Neural cell (in vitro differentiated cells): ENCODE measurements at regions not wholly inside any gene's neighbourhood (a gene's known extent, or its start where the extent isn't known, plus 50 kb on each side); places are given as distances from the start of the nearest gene placed in this dataset.

Experiments used
- H2AFZ ChIP-seq: fragments of 200-600, 300-800 bp; sonication (generic), shearing (Covaris generic); 2 replicates; pipeline ENCODE4 v1.6.0; 2014; ENCODE audit warnings: low read depth, mild to moderate bottlenecking, antibody characterized with exemption, low read length, moderate library complexity
- H3F3A ChIP-seq: fragments of 200-600 bp; shearing (Covaris generic); 2 replicates; pipeline ENCODE4 v1.6.1; 2016; ENCODE audit warnings: mild to moderate bottlenecking, moderate library complexity, mixed read lengths, antibody characterized with exemption, low read length; ENCODE audit not compliant: insufficient read depth, poor library complexity, severe bottlenecking
- H3K27ac ChIP-seq: fragments of 200-600, 300-800 bp; sonication (generic), shearing (Covaris generic); 2 replicates; pipeline ENCODE4 v1.5.1; 2014; ENCODE audit warnings: mild to moderate bottlenecking, low read length, moderate library complexity
- H3K27me3 ChIP-seq: fragments of 300-800, 200-600 bp; sonication (generic), shearing (Covaris generic); 2 replicates; pipeline ENCODE4 v1.6.0; 2014; ENCODE audit warnings: mild to moderate bottlenecking, low read depth, low read length, moderate library complexity; ENCODE audit not compliant: insufficient read depth
- H3K36me3 ChIP-seq: fragments of 300-800, 200-600 bp; sonication (generic), shearing (Covaris generic); 2 replicates; pipeline ENCODE4 v1.5.1; 2014; ENCODE audit warnings: mild to moderate bottlenecking, antibody characterized with exemption, low read length, moderate library complexity; ENCODE audit not compliant: insufficient read depth
- H3K4me2 ChIP-seq: fragments of 300-800, 200-600 bp; sonication (generic), shearing (Covaris generic); 2 replicates; pipeline ENCODE4 v1.6.0; 2014; ENCODE audit warnings: mild to moderate bottlenecking, low read length
- H3K4me3 ChIP-seq: fragments of 300-800, 200-600 bp; sonication (generic), shearing (Covaris generic); 2 replicates; pipeline ENCODE4 v1.5.1; 2014; ENCODE audit warnings: mild to moderate bottlenecking, low read length, moderate library complexity
- H3K79me2 ChIP-seq: fragments of 200-600 bp; shearing (Covaris generic); replicated peaks from 2 replicates; pipeline ENCODE4 v1.6.0; 2014; ENCODE audit warnings: mild to moderate bottlenecking, low read length, moderate library complexity; ENCODE audit not compliant: insufficient read depth
- H3K9ac ChIP-seq: fragments of 300-800, 200-600 bp; sonication (generic), shearing (Covaris generic); 2 replicates; pipeline ENCODE4 v1.6.1; 2016; ENCODE audit warnings: mild to moderate bottlenecking, low read length, mixed read lengths
- H3K9me2 ChIP-seq: fragments of 200-600 bp; shearing (Covaris generic); 2 replicates; pipeline ENCODE4 v1.6.1; 2016; ENCODE audit warnings: mild to moderate bottlenecking, low read length, mixed read lengths; ENCODE audit not compliant: insufficient read depth
- H3K9me3 ChIP-seq: fragments of 200-600, 300-800 bp; sonication (generic), shearing (Covaris generic); 2 replicates; pipeline ENCODE4 v1.6.1; 2016; ENCODE audit warnings: mild to moderate bottlenecking, mixed run types, low read length, moderate library complexity, mixed read lengths
- H4K20me1 ChIP-seq: fragments of 200-600 bp; shearing (Covaris generic); 2 replicates; pipeline ENCODE4 v1.6.1; 2016; ENCODE audit warnings: mild to moderate bottlenecking, mixed run types; ENCODE audit not compliant: insufficient read depth
- EP300 ChIP-seq: fragments of 450-650 bp; conservative IDR thresholded peaks from 2 replicates; pipeline ENCODE4 v1.6.1; 2014; ENCODE audit warnings: antibody characterized with exemption, mild to moderate bottlenecking, moderate library complexity; ENCODE audit not compliant: poor library complexity, severe bottlenecking
- EZH2 ChIP-seq: fragments of 200-600, 300-800 bp; shearing (Covaris generic), sonication (generic); IDR thresholded peaks from 2 replicates; pipeline ENCODE4 v1.6.1; 2014; ENCODE audit warnings: antibody characterized with exemption, low read length, borderline replicate concordance, mild to moderate bottlenecking; ENCODE audit not compliant: insufficient read depth, poor library complexity, severe bottlenecking
- MXI1 ChIP-seq: fragments of 450-650 bp; conservative IDR thresholded peaks from 2 replicates; pipeline ENCODE4 v1.6.1; 2014; ENCODE audit warnings: antibody characterized with exemption, mild to moderate bottlenecking; ENCODE audit not compliant: poor library complexity, severe bottlenecking
- POLR2AphosphoS5 ChIP-seq: IDR thresholded peaks from 2 replicates; pipeline ENCODE4 v1.6.1; 2012
- RAD21 ChIP-seq: fragments of 450-650 bp; conservative IDR thresholded peaks from 2 replicates; pipeline ENCODE4 v1.6.1; 2014; ENCODE audit warnings: antibody characterized with exemption, mild to moderate bottlenecking, moderate library complexity
- SMC3 ChIP-seq: fragments of 450-650 bp; conservative IDR thresholded peaks from 2 replicates; pipeline ENCODE4 v1.6.1; 2014; ENCODE audit warnings: antibody characterized with exemption, mild to moderate bottlenecking, moderate library complexity; ENCODE audit not compliant: poor library complexity
- TAF1 ChIP-seq: IDR thresholded peaks from 2 replicates; pipeline ENCODE4 v1.6.1; 2012; ENCODE audit warnings: low read depth
- TF ChIP-seq, protein P1 (sequence below): IDR thresholded peaks from 2 replicates; pipeline ENCODE4 v1.6.1; 2012; ENCODE audit warnings: borderline replicate concordance
- TF ChIP-seq, protein P2 (sequence below): fragments of 450-650 bp; IDR thresholded peaks from 2 replicates; pipeline ENCODE4 v1.5.1; 2014; ENCODE audit warnings: antibody characterized with exemption, mild to moderate bottlenecking, moderate library complexity; ENCODE audit not compliant: poor library complexity, severe bottlenecking

DNA sequence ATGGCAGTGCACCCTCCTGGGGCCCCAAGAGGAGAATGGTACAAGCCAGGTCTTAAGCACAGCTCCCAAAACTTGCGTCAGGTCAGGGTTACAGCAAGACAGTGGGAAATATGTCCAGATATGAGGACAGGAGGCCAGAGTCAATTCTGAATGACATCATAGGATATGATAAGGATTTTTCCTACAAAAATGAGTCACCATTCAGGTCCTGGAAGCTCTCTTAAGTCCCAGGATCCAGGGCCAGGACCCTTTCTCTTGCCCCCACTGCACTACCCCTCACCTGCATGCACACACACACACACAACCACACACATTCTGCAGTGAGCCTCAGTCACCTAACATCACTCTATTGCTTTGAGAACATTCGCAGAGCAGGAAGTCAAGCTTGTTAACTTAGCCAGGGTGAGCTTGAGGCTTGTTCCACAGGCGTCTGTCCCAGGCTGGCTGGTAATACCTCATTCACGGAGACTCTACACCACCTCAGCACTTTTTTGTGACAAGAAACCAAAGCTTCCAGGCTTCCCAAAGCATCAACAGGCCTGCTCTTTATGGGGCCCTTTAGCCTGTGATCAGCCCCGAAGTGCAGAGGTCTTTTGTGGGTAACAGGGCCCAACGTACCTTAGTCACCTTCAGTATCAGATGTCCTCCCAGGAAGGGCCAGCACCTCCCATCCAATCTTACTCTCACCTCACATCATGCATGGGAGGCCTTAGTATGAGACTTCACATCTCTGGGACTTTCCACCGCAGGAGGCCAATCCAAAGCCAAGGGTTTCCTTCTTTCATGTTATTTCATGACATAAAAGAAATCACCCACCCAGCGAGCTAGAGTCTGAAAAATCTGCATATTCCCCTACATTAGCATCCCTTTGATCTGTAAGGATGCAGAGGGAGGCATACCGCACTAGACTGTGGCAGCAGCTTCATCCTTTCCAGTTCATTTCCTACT is 74.0 kb upstream of the LIPC start:
- Histone ChIP-seq H3K9me3 (no peaks in the 10 kb centered on the region), H3K9me2 (no peaks in the 10 kb centered on the region), H3K9ac (no peak overlapping the region), H2AFZ (no peak overlapping the region), H3K27me3 (no peaks in the 10 kb centered on the region), H3K4me2 (no peak overlapping the region), H3F3A (no peaks in the 10 kb centered on the region), H3K79me2 (no peaks in the 10 kb centered on the region), H4K20me1 (no peaks in the 10 kb centered on the region), H3K27ac (no peak overlapping the region), H3K4me3 (no peak overlapping the region), H3K36me3 (no peaks in the 10 kb centered on the region)
- TF ChIP-seq, protein P1, sequence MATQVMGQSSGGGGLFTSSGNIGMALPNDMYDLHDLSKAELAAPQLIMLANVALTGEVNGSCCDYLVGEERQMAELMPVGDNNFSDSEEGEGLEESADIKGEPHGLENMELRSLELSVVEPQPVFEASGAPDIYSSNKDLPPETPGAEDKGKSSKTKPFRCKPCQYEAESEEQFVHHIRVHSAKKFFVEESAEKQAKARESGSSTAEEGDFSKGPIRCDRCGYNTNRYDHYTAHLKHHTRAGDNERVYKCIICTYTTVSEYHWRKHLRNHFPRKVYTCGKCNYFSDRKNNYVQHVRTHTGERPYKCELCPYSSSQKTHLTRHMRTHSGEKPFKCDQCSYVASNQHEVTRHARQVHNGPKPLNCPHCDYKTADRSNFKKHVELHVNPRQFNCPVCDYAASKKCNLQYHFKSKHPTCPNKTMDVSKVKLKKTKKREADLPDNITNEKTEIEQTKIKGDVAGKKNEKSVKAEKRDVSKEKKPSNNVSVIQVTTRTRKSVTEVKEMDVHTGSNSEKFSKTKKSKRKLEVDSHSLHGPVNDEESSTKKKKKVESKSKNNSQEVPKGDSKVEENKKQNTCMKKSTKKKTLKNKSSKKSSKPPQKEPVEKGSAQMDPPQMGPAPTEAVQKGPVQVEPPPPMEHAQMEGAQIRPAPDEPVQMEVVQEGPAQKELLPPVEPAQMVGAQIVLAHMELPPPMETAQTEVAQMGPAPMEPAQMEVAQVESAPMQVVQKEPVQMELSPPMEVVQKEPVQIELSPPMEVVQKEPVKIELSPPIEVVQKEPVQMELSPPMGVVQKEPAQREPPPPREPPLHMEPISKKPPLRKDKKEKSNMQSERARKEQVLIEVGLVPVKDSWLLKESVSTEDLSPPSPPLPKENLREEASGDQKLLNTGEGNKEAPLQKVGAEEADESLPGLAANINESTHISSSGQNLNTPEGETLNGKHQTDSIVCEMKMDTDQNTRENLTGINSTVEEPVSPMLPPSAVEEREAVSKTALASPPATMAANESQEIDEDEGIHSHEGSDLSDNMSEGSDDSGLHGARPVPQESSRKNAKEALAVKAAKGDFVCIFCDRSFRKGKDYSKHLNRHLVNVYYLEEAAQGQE: no peak
- TF ChIP-seq EP300 (no peak), EZH2 (no peak), MXI1 (no peak), RAD21 (no peak), SMC3 (no peak), TAF1 (no peak), POLR2AphosphoS5 (no peak)
- TF ChIP-seq, protein P2, sequence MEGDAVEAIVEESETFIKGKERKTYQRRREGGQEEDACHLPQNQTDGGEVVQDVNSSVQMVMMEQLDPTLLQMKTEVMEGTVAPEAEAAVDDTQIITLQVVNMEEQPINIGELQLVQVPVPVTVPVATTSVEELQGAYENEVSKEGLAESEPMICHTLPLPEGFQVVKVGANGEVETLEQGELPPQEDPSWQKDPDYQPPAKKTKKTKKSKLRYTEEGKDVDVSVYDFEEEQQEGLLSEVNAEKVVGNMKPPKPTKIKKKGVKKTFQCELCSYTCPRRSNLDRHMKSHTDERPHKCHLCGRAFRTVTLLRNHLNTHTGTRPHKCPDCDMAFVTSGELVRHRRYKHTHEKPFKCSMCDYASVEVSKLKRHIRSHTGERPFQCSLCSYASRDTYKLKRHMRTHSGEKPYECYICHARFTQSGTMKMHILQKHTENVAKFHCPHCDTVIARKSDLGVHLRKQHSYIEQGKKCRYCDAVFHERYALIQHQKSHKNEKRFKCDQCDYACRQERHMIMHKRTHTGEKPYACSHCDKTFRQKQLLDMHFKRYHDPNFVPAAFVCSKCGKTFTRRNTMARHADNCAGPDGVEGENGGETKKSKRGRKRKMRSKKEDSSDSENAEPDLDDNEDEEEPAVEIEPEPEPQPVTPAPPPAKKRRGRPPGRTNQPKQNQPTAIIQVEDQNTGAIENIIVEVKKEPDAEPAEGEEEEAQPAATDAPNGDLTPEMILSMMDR: no peak

DNA sequence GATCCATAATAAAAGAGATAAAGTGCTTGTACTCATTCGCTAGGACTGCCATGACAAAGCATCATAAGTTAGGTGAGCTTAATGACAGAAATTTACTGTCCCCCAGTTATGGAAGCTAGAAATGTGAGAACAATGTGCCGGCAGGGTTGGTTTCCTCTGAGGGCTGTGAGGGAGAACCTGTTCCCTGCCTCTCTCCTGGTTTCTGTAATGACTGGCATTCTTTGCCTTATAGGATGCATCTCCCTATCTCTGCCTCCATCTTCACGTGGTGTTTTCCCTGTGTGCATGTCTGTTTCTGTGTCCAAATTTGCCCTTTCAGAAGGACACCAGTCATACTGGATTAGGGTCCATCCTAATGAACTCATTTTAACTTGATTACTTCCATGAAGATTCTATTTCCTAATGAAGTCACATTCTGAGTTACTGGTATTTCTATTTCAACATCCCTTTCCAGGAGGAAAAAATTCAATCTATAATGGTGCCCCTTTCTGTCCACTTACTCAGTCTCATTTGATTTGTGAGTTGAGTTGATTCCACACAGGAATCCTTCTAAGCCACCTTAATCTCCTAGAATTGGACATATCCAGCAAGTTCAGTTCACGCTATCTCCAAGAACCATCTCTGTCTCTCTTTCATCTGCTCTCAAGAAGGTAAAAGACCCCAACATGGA is 71.2 kb upstream of the LIPC start:
- H3K4me2 ChIP-seq: no peak overlapping the region
- no peaks in the 10 kb centered on the region for H3K36me3 ChIP-seq
- no peak overlapping the region for H3K4me3 ChIP-seq
- no peak overlapping the region for H3K9ac ChIP-seq
- no peak overlapping the region for H2AFZ ChIP-seq
- H3K9me3 ChIP-seq: no peaks in the 10 kb centered on the region
- H3F3A ChIP-seq: no peaks in the 10 kb centered on the region
- H3K9me2 ChIP-seq: no peaks in the 10 kb centered on the region
- no peaks in the 10 kb centered on the region for H3K27me3 ChIP-seq
- H3K27ac ChIP-seq: no peak overlapping the region
- TF ChIP-seq EP300 (no peak), SMC3 (no peak), EZH2 (no peak), TAF1 (no peak), RAD21 (no peak)
- no peaks in the 10 kb centered on the region for H4K20me1 ChIP-seq
- H3K79me2 ChIP-seq: no peaks in the 10 kb centered on the region
